Peyer's patch (tissue), 4 donors: ENCODE measurements at regions not wholly inside any gene's neighbourhood (a gene's known extent, or its start where the extent isn't known, plus 50 kb on each side); places are given as distances from the start of the nearest gene placed in this dataset.

Experiments used
- POLR2A ChIP-seq, 2 donors: fragments of 450-650 bp; IDR thresholded peaks; one replicate each; pipeline ENCODE4 v1.5.1; 2017; ENCODE audit warnings: antibody characterized with exemption in 2 of 2, mild to moderate bottlenecking in 2 of 2, moderate library complexity in 2 of 2
- TF ChIP-seq, protein P1 (sequence below), 6 experiments: fragments of 450-650 bp in 4 of 6; fragments of 200-600 bp in 2 of 6; sonication (generic) in 1 of 6; IDR thresholded peaks; one replicate each; pipeline ENCODE4 v1.5.1; 2017 to 2019; ENCODE audit warnings: antibody characterized with exemption in 6 of 6, mild to moderate bottlenecking in 3 of 6, moderate library complexity in 1 of 6

DNA sequence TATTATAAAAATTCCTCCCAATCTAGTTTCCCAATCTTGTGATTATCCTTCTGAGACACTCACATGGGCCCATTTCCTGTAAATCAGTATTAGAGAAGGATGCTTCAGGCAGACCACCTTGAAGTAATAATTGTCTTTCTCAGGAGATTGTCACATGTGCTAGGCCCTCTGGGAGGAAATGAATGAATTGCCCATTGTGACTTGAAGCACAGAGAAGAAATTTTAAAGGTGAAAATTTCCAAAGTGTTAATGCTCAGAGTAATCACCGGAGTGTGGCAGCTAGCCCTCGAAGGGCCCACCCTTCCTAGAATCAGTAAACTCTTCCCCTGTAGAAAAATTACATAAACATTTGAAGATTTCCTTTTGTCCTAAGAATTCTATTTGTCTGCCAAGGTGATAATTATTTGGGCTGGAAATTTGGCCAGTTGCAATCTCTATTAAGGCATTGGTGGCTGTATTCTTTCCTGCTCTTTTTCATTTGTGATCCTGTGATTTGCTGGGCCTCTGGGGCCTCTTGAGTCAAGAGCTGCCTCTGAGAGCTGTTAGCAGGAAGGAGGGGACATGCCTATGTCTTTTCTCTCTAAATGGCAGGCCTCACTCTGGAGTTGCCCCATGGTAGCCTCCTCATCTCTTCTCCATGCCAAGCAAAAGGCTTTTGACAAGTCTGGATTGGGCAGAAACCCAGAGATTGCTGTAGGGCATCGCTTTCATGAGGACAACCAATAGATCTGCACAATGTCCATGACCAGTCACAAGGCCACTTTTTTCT lies 371.5 kb upstream of the ACTBL2 start:
- TF ChIP-seq, protein P1, sequence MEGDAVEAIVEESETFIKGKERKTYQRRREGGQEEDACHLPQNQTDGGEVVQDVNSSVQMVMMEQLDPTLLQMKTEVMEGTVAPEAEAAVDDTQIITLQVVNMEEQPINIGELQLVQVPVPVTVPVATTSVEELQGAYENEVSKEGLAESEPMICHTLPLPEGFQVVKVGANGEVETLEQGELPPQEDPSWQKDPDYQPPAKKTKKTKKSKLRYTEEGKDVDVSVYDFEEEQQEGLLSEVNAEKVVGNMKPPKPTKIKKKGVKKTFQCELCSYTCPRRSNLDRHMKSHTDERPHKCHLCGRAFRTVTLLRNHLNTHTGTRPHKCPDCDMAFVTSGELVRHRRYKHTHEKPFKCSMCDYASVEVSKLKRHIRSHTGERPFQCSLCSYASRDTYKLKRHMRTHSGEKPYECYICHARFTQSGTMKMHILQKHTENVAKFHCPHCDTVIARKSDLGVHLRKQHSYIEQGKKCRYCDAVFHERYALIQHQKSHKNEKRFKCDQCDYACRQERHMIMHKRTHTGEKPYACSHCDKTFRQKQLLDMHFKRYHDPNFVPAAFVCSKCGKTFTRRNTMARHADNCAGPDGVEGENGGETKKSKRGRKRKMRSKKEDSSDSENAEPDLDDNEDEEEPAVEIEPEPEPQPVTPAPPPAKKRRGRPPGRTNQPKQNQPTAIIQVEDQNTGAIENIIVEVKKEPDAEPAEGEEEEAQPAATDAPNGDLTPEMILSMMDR (IDR thresholded peaks at IDR 0.05), result no peak
- no peak for TF ChIP-seq POLR2A (IDR thresholded peaks at IDR 0.05)
